Forelimb muscle (tissue), 1 donor: ENCODE measurements at regions not wholly inside any gene's neighbourhood (a gene's known extent, or its start where the extent isn't known, plus 50 kb on each side); places are given as distances from the start of the nearest gene placed in this dataset.

ENCODE experiments used
- DNase-seq: peaks from one replicate; pipeline ENCODE4 v3.0.0-alpha.2; 2013; ENCODE audit warnings: low read depth

- DNase-seq: no peak
Observed at GRCh38 chr5:2266641-2267240, 384.0 kb upstream of the IRX4 start.

- DNase-seq: no peak
Observed at GRCh38 chr5:2265341-2265740, 382.6 kb upstream of the IRX4 start.

- no peak for DNase-seq
Observed at GRCh38 chr5:2263763-2264162, 381.0 kb upstream of the IRX4 start.

GRCh38 chr5:2262620-2263019, 379.9 kb upstream of the IRX4 start:
- no peak for DNase-seq

GRCh38 chr5:2261004-2261703, 378.4 kb upstream of the IRX4 start:
- no peak for DNase-seq

GRCh38 chr5:2260211-2261003, 377.7 kb upstream of the IRX4 start:
- no peak for DNase-seq

- DNase-seq: no peak
Observed at GRCh38 chr5:2259494-2260107, 376.9 kb upstream of the IRX4 start.

- no peak for DNase-seq
Observed at GRCh38 chr5:2258861-2259260, 376.1 kb upstream of the IRX4 start.

- DNase-seq: no peak
Observed at GRCh38 chr5:2257326-2258244, 374.9 kb upstream of the IRX4 start.

GRCh38 chr5:2256691-2257280, 374.1 kb upstream of the IRX4 start:
- DNase-seq: no peak

- DNase-seq: no peak
Observed at GRCh38 chr5:2255915-2256690, 373.4 kb upstream of the IRX4 start.

GRCh38 chr5:2254880-2255750, 372.4 kb upstream of the IRX4 start:
- no peak for DNase-seq

- DNase-seq: no peak
Observed at GRCh38 chr5:2254406-2254805, 371.7 kb upstream of the IRX4 start.

GRCh38 chr5:2253040-2253975, 370.6 kb upstream of the IRX4 start:
- DNase-seq: no peak

- no peak for DNase-seq
Observed at GRCh38 chr5:2251751-2252150, 369.0 kb upstream of the IRX4 start.

GRCh38 chr5:2251298-2251697, 368.6 kb upstream of the IRX4 start:
- DNase-seq: no peak

GRCh38 chr5:2250365-2250950, 367.7 kb upstream of the IRX4 start:
- no peak for DNase-seq

GRCh38 chr5:2249442-2249841, 366.7 kb upstream of the IRX4 start:
- no peak for DNase-seq
